C4-2B (cell line): ENCODE measurements at regions not wholly inside any gene's neighbourhood (a gene's known extent, or its start where the extent isn't known, plus 50 kb on each side); places are given as distances from the start of the nearest gene placed in this dataset.

Experiments used
- ZFX ChIP-seq: fragments of 450-650 bp; IDR thresholded peaks from 2 replicates; pipeline ENCODE4 v1.6.1; 2017
- TF ChIP-seq, protein P1 (sequence below): fragments of 450-650 bp; conservative IDR thresholded peaks from 2 replicates; pipeline ENCODE4 v1.5.1; 2017; ENCODE audit warnings: mild to moderate bottlenecking

DNA sequence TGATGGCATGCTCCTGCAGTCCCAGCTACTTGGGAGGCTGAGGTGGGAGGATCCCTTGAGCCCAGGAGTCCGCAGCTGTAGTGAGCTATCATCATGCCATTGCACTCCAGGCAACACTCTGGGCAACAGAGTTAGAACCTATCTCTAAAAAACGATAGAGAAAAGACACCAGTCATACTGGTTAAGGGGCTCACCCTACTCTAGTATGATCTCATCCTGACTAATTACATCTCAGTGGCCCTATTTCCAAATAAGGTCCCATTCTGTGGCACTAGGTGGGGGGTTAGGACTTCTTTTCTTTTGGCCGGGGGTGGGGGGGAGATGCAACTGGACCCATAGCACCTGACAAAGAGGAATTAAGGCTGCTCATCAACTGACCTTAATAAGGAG lies 163.2 kb upstream of the NCK2 start:
- TF ChIP-seq, protein P1, sequence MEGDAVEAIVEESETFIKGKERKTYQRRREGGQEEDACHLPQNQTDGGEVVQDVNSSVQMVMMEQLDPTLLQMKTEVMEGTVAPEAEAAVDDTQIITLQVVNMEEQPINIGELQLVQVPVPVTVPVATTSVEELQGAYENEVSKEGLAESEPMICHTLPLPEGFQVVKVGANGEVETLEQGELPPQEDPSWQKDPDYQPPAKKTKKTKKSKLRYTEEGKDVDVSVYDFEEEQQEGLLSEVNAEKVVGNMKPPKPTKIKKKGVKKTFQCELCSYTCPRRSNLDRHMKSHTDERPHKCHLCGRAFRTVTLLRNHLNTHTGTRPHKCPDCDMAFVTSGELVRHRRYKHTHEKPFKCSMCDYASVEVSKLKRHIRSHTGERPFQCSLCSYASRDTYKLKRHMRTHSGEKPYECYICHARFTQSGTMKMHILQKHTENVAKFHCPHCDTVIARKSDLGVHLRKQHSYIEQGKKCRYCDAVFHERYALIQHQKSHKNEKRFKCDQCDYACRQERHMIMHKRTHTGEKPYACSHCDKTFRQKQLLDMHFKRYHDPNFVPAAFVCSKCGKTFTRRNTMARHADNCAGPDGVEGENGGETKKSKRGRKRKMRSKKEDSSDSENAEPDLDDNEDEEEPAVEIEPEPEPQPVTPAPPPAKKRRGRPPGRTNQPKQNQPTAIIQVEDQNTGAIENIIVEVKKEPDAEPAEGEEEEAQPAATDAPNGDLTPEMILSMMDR, result no peak
- no peak for TF ChIP-seq ZFX
